ENCODE measurements at regions not wholly inside any gene's neighbourhood (a gene's known extent, or its start where the extent isn't known, plus 50 kb on each side); places are given as distances from the start of the nearest gene placed in this dataset.

DNA sequence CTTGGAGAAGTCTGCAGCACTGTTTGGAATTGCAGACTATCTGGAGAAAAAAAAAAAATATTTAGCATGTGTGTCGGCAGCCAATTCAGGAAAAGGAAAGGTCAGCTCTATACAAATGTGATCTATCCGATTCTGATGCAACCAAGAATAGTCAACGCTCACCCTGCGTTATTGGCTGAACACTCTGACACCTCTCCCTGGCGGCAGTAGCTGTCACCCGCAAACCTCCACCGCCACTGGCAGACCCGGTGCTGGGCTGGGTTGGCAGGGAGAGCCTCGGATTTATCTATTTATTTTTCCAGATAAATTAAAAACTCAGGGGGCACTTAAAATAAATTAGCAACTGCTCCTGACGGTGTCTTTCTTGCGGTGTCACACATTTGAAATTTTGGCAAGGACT is 409.7 kb downstream of the VRK1 start (continued):
- TF ChIP-seq, protein P1, sequence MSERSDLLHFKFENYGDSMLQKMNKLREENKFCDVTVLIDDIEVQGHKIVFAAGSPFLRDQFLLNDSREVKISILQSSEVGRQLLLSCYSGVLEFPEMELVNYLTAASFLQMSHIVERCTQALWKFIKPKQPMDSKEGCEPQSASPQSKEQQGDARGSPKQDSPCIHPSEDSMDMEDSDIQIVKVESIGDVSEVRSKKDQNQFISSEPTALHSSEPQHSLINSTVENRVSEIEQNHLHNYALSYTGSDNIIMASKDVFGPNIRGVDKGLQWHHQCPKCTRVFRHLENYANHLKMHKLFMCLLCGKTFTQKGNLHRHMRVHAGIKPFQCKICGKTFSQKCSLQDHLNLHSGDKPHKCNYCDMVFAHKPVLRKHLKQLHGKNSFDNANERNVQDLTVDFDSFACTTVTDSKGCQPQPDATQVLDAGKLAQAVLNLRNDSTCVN (CRISPR knock-in tag; IDR thresholded peaks at IDR 0.05; ENCODE audit: borderline replicate concordance) = no peak

DNA sequence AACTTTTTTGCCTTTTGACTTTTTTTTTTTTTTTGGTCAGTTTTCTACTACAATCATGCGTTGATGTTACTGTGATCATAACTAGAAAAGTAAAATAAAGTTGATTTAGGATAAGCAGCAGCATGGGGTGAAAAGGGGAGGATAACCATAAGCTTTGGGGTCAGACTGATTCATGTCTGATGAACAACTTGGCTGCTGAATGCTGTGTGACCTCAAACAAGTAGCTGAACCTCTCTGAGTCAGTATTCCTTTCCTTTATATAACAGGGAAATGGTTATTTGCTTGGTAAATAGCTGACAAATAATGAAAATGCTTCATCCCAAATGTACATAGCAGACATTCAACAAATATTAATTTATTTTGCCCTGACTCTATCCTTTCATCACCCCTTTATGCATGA is 413.0 kb downstream of the VRK1 start:
- 2% methylated on average over 1 of the region's 1 CpG for WGBS (ENCODE audit: low lambda C conversion rate)
- BruUV-seq (replicated peaks) = no TSS peak
- ChIA-PET POLR2A (no interaction called here), CTCF (ENCODE audit: low intra/inter-chr PET ratio, low total read pairs) (no interaction called here)
- in situ Hi-C loops (cut with HindIII; ENCODE audit: extremely low pct_ligation_motif_present, low pct_unique_long_range_greater_than_20kb) (no loop called here), intact Hi-C loops (cut with micrococcal nuclease; ENCODE audit: unreplicated experiment) (no loop called here)
- Histone ChIP-seq H3K79me2 (ENCODE audit: insufficient read depth, low read length) (no peaks in the 10 kb centered on the region), H3K4me2 (ENCODE audit: low read depth, low read length) (no peak overlapping the region), H2AFZ (ENCODE audit: low read length) (no peak overlapping the region), H3K9me3 (ENCODE audit: low read length) (no peaks in the 10 kb centered on the region), H3K27ac (ENCODE audit: extremely low read length, insufficient read depth, low read length) (no peak overlapping the region), H3K4me3 (replicated peaks in 1 of 3; ENCODE audit: insufficient read depth in 1 of 3, low read depth in 2 of 3, low read length in 3 of 3) (no peak overlapping the region), H3K27me3 (ENCODE audit: control insufficient read depth in 1 of 2, insufficient read depth in 2 of 2, low read length in 2 of 2) (peaks cover 0 to 8% of the 10 kb centered on the region in 2 experiments; a peak in 2 of 5 replicates), H3K36me3 (replicated peaks in 1 of 2; ENCODE audit: control insufficient read depth in 1 of 2, insufficient read depth in 2 of 2, low read length in 2 of 2) (no peaks in the 10 kb centered on the region), H3K9ac (ENCODE audit: insufficient read depth, low read depth, low read length) (no peak overlapping the region), H4K20me1 (ENCODE audit: insufficient read depth, low read length) (no peaks in the 10 kb centered on the region), H3K4me1 (ENCODE audit: insufficient read depth, low read length) (no peaks in the 10 kb centered on the region)
- FAIRE-seq (no peak), DNase-seq (ENCODE audit: low spot score) (no peak), ATAC-seq (no peak)
- TF ChIP-seq ZKSCAN8 (CRISPR knock-in tag; IDR thresholded peaks at IDR 0.05; ENCODE audit: borderline replicate concordance) = no peak

DNA sequence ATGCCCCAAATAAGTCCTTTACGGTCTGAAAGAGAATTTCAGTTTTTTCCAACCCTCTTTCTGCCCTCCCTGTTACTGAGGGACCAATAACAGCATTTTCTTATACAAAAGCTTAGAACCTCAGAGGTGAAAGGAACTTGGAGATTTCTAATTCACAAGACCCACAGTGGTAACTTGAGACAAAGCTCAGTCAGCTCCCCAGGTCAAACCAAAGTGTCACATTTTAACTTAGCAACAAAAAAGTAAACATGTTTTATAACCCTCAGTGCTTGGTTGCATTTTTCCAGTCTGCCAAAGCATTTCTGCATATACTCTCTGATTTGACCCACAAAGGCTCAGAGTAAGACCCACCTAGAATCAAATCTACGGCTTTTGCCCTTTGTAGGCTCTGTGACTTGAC is 415.2 kb downstream of the VRK1 start:
- ChIA-PET POLR2A (no interaction called here), CTCF (ENCODE audit: low intra/inter-chr PET ratio, low total read pairs) (no interaction called here)
- peaks cover 0 to 5% of the 10 kb centered on the region in 2 experiments; a peak in 2 of 5 replicates for H3K27me3 ChIP-seq (ENCODE audit: control insufficient read depth in 1 of 2, insufficient read depth in 2 of 2, low read length in 2 of 2)
- no peaks in the 10 kb centered on the region for H3K79me2 ChIP-seq (ENCODE audit: insufficient read depth, low read length)
- H3K36me3 ChIP-seq (replicated peaks in 1 of 2; ENCODE audit: control insufficient read depth in 1 of 2, insufficient read depth in 2 of 2, low read length in 2 of 2) = no peaks in the 10 kb centered on the region
- no peak overlapping the region for H3K9ac ChIP-seq (ENCODE audit: insufficient read depth, low read depth, low read length)
- H3K27ac ChIP-seq (ENCODE audit: extremely low read length, insufficient read depth, low read length) = no peak overlapping the region
- TF ChIP-seq TFDP2 (CRISPR knock-in tag; IDR thresholded peaks at IDR 0.05) (no peak), ZNF501 (CRISPR knock-in tag; IDR thresholded peaks at IDR 0.05) (no peak), HIVEP1 (CRISPR knock-in tag; IDR thresholded peaks at IDR 0.05) (no peak)
- in situ Hi-C loops (cut with HindIII; ENCODE audit: extremely low pct_ligation_motif_present, low pct_unique_long_range_greater_than_20kb) = no loop called here
- no peaks in the 10 kb centered on the region for H3K4me1 ChIP-seq (ENCODE audit: insufficient read depth, low read length)
- H3K9me3 ChIP-seq (ENCODE audit: low read length) = no peaks in the 10 kb centered on the region
- H2AFZ ChIP-seq (ENCODE audit: low read length) = no peak overlapping the region
- no peak overlapping the region for H3K4me2 ChIP-seq (ENCODE audit: low read depth, low read length)
- WGBS (ENCODE audit: low lambda C conversion rate) = 29% methylated on average over 2 of the region's 2 CpGs
- no TSS peak for BruUV-seq (replicated peaks)
- no peak overlapping the region for H3K4me3 ChIP-seq (replicated peaks in 1 of 3; ENCODE audit: insufficient read depth in 1 of 3, low read depth in 2 of 3, low read length in 3 of 3)
- DNase-seq (ENCODE audit: low spot score) = no peak
- no peak for FAIRE-seq
- H4K20me1 ChIP-seq (ENCODE audit: insufficient read depth, low read length) = no peaks in the 10 kb centered on the region
- intact Hi-C loops (cut with micrococcal nuclease; ENCODE audit: unreplicated experiment) = no loop called here
- no peak for ATAC-seq

All from HepG2 (cell line).